ENCODE measurements at regions not wholly inside any gene's neighbourhood (a gene's known extent, or its start where the extent isn't known, plus 50 kb on each side); places are given as distances from the start of the nearest gene placed in this dataset.
"Not testable (repeated sequence)": the region's sequence is repeated elsewhere in the genome, so short reads cannot be mapped to it uniquely, and the experiment has no call there.

DNA sequence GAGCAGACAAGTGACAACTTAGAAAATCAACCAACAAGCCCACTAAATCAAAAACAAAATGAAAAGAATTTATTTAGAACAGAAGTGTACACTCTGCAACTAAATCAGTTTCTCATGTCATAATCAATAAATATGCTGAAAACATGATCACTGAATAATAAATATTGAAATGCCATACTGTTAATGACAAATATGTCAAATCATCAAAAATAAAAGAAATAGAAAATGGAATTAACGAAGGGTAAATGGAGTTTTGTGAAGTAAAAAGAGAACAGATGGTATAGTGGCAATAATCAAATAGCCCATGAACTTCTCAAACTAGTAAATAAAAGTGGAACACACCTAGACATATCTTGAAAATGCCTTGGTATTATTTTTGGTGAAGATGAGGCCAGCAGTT is 744.9 kb downstream of the TAF11L14 start:
- no peak for DNase-seq

DNA sequence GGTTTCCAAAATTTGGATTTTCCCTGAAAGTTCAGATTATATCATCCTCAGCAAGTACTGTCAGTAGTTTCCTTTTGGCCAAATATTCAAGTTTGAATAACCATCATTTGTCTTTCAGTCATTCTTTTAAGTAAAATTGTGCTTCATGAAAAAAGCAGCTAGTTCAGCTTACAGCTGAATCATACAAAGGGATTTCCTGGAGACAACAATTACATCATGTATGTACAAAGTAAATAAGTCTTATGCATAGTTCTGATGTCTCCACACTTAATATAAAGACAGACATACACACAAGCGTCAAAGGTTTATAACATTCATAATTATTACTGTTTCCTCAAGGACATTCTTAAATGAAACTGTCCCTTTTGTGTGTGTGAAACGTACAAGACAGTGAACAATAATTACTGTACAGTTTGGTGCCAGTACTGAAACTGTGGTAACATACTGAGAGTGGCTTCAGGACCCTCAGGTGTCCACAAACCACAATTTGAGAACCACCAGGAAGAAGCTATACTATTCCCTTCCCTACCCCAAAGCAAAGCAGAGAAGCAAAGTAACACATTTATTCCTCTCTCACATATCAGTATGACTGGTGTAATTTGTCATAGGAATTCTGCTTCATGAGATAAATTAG is 746.6 kb downstream of the TAF11L14 start:
- no peak for DNase-seq

DNA sequence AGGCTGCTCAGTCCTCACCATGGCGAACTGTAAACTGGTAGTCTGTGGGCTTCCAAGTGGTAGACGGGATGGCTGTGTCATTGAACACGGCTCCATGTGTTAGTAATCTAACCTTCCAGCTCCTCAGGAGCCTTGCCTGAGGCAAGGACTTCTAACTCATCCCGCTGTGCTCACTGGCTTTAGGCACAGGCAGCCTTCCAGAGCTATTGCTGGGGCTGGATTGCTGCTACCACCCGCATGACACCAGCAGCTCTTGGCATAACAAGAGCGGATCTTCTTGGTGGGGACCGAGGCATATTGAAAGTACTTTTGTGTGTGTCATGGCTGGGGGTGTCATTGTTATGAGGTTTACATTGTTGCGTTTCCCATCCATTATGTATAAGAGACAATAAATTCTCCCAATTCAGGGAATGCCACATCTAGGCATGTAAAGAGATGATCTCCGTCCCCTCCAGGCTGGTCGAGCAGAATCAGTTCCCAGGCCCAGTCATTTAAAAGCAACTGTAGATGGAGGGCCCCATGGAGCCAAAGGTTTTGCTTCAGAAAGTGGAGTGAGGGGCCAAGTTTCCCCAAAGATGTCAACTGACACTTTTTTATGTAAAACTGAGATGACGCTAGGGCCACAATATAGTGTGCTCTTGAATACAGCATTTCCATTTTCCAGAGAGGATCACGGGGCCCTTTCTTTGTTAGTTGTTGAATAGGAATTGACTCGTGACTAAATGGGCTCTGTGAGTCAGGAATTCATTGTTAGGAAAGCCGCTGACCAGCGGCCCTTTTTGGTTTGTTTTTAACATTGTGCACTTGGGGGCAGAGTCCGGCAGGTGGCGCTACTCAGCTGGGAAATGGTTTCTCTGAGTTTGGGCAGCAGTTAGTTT is 759.5 kb downstream of the TAF11L14 start:
- DNase-seq, result peak; percentile 23

DNA sequence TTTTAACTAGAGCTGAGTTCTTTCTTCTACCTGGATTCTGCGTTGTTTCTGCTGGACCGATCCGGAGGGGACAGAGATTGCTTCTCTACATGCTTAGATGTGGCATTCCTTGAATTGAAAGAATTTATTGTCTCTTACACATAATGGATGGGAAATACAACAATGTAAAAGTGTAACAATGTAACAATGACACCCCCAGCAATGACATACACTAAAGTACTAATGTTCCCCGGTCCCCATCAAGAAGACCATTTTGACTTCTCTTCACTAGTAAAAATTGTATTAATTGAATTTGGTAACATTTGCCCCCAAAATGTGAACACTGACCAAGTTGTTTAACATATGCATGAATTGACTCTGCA is 760.2 kb downstream of the TAF11L14 start:
- no peak for DNase-seq

- no peak for DNase-seq
These were observed 761.2 kb downstream of the TAF11L14 start for GRCh38 chr5:18395126-18396110.

DNA sequence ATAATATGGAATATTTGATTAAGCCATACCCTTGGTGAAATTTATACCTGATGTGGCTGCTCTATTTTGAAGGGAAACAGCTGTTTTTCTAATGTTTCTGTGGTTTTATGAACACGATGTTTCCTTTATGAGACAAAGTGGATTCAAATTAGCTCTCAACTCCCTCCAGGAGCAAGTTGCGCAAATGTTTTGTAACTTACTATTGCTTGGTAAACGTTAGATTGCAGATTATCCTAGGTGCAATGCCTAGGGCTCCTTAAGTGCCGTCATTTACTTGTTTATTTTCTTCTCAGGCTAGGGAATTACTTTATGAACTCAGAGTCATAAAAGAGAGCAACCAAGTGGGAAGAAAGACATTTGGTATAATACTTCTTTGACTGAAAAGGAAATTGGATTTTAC is 763.1 kb downstream of the TAF11L14 start:
- DNase-seq, result no peak

GRCh38 chr5:18397891-18398290 is 763.6 kb downstream of the TAF11L14 start:
- no peak for DNase-seq

- DNase-seq, result not testable (repeated sequence)
These were observed 765.4 kb downstream of the TAF11L14 start for GRCh38 chr5:18399461-18400327.

GRCh38 chr5:18403141-18403540 is 768.9 kb downstream of the TAF11L14 start:
- DNase-seq, result no peak

GRCh38 chr5:18403941-18404438 is 769.7 kb downstream of the TAF11L14 start:
- no peak for DNase-seq

DNA sequence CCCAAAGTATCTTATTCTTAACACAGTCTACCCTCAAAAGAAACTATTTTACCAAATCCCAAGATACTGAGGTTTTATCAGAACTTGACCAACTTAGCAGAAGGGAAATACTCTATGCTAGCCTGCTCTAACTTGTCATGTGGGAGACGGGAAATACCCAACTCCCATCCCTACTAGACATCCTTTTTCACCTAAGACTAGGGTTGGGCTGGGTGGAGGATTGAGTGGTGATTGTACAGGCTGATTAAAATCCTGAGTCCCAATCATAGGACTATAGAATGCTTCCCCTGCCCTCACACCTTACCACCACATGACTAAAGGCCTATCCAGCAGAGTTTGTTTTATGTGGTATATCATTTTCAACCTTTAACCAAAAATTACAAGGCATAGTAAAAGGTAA is 786.5 kb downstream of the TAF11L14 start:
- DNase-seq, result no peak

GRCh38 chr5:18433336-18433735 is 799.1 kb downstream of the TAF11L14 start:
- no peak for DNase-seq

DNA sequence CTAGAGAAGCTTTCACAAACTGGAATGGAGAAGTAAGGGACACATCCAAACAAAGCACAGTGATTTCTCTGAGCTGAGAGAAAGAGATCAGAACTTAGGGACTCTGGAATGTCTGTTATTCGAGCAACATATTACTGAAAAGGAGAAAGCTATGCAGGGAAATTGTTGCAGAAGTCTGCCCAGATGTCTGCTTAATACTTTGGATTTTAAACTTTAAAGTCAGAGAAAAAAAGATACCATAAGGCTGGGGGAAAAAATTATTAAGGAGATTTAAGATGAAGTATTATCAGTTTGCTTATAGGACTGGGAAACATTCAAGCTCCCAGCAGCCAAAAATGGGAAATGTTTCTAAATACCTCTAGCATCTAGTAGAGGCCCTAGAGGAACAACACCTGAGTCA is 803.9 kb downstream of the TAF11L14 start:
- no peak for DNase-seq

DNA sequence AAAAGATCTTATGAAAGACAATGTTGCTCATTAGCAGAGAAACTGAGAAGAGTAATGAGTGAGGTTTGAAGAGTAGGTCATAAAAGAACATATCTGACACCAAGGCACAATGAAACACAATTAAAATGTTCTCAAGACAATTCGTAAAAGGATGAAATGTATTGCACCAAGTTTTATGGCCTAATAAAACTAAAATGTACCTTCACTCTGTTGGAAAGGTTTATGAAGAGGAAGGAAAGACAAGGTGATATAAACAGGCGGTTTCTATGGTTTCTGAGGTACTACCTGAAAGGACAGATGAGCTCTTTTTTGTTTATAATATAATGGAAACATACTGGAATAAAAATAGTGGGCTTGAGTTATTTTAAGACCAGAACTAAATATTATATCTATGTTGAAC is 821.3 kb downstream of the TAF11L14 start:
- DNase-seq, result no peak

DNA sequence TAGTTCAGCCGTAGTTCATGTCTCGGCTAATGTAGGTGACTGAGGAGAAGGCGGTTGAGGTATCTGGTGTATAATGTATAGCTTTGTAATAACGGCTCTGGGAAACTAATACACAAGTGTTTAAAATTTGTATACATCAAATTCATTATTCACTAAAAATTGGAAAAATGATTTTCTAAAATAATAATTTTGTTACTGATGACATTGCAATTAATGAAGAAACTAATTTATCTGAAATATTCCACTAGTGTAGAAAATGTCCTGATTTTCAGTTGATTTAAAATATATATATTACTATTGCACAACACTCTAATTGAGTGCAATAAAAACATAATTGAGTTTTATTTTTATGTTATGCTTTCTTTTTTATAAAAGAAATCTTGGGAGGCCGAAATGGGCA is 823.0 kb downstream of the TAF11L14 start:
- no peak for DNase-seq

- DNase-seq, result no peak
These were observed 827.5 kb downstream of the TAF11L14 start for GRCh38 chr5:18461766-18462165.

GRCh38 chr5:18465833-18466681 is 831.8 kb downstream of the TAF11L14 start:
- peak; percentile 61 for DNase-seq

GRCh38 chr5:18466731-18467130 is 832.5 kb downstream of the TAF11L14 start:
- DNase-seq, result no peak

GRCh38 chr5:18471791-18472190 is 837.5 kb downstream of the TAF11L14 start:
- not testable (repeated sequence) for DNase-seq

GRCh38 chr5:18483451-18483850 is 849.2 kb downstream of the TAF11L14 start:
- no peak for DNase-seq

DNA sequence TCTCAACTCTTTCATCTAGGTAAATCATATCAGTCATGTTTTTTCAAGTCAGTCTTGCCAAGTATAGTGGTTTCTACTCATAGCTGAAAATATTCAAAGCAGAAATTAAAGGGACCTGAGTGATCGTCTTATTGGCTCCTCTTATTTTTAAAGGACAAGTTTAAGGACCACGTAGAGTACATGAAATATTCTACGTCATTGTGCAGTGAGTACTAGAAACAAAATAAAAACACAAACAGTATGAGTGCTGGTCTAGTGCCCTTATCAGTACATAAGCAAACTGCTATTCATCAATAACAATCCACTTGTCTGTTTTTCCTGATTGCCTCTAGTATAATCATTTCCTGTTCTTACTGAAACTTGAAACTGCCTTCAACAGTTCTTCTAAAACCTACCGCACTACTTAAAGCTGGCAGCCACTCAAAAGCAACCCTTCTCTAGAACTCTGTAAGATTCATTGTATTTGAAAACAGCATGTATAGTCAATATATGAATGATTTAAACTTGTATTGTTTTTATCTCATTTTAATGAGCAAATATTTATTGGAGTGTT is 853.7 kb downstream of the TAF11L14 start:
- no peak for DNase-seq

Data from inflammatory macrophage treated with lipopolysaccharide for 4 hours (primary cell).